ENCODE measurements at regions not wholly inside any gene's neighbourhood (a gene's known extent, or its start where the extent isn't known, plus 50 kb on each side); places are given as distances from the start of the nearest gene placed in this dataset.
"Not testable (repeated sequence)": the region's sequence is repeated elsewhere in the genome, so short reads cannot be mapped to it uniquely, and the experiment has no call there.

DNA sequence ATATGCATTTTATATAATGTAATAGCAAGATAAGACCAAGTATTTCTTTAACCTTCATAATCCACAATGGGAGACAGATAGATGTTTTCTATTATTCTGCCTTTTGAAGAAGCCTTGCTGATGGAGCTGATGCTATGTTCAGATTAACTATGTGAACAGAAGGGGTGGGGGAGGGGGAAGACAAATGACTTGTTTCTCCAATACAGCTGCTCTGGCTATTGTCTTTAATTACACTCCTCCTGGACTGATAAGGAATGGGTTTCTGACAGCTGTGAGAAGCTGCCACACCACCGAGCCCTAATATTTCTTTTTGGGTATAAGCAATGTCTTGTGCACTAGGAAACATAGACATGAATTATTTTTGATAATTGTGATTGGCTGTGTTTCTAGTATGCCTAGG lies 62.0 kb downstream of the CAVIN4 start:
- DNase-seq (ENCODE audit: extremely low spot score) = no peak
- ChIA-PET POLR2A (no interaction called here), CTCF (no interaction called here)
- TF ChIP-seq FOXM1 (IDR thresholded peaks at IDR 0.05; ENCODE audit: borderline replicate concordance) (no peak), ARNT (IDR thresholded peaks at IDR 0.05) (no peak), BHLHE40 (IDR thresholded peaks at IDR 0.05; ENCODE audit: borderline replicate concordance) (no peak), SP1 (IDR thresholded peaks at IDR 0.05) (no peak), L3MBTL2 (conservative IDR thresholded peaks at IDR 0.05) (no peak), HDGF (IDR thresholded peaks at IDR 0.05; ENCODE audit: borderline replicate concordance) (no peak), FOXA1 (IDR thresholded peaks at IDR 0.05) (no peak), ZNF384 (IDR thresholded peaks at IDR 0.05) (no peak), ELF4 (IDR thresholded peaks at IDR 0.05) (no peak), SUZ12 (IDR thresholded peaks at IDR 0.05) (no peak), TARDBP (IDR thresholded peaks at IDR 0.05) (no peak), LEF1 (IDR thresholded peaks at IDR 0.05; ENCODE audit: borderline replicate concordance) (no peak), FOXK2 (IDR thresholded peaks at IDR 0.05) (no peak), NFRKB (IDR thresholded peaks at IDR 0.05) (no peak), CTBP1 (IDR thresholded peaks at IDR 0.05; ENCODE audit: borderline replicate concordance) (no peak)
- TF ChIP-seq, protein P1, sequence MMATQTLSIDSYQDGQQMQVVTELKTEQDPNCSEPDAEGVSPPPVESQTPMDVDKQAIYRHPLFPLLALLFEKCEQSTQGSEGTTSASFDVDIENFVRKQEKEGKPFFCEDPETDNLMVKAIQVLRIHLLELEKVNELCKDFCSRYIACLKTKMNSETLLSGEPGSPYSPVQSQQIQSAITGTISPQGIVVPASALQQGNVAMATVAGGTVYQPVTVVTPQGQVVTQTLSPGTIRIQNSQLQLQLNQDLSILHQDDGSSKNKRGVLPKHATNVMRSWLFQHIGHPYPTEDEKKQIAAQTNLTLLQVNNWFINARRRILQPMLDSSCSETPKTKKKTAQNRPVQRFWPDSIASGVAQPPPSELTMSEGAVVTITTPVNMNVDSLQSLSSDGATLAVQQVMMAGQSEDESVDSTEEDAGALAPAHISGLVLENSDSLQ (IDR thresholded peaks at IDR 0.05) = no peak

GRCh38 chr9:100640447-100641050 lies 62.7 kb downstream of the CAVIN4 start:
- CTCF ChIA-PET = no interaction called here
- POLR2A ChIA-PET = no interaction called here
- TF ChIP-seq FOXK2 (IDR thresholded peaks at IDR 0.05) (no peak), L3MBTL2 (conservative IDR thresholded peaks at IDR 0.05) (no peak), SUZ12 (IDR thresholded peaks at IDR 0.05) (no peak), TARDBP (IDR thresholded peaks at IDR 0.05) (no peak), BHLHE40 (IDR thresholded peaks at IDR 0.05; ENCODE audit: borderline replicate concordance) (no peak), HDGF (IDR thresholded peaks at IDR 0.05; ENCODE audit: borderline replicate concordance) (no peak), NFRKB (IDR thresholded peaks at IDR 0.05) (no peak), ELF4 (IDR thresholded peaks at IDR 0.05) (no peak), FOXA1 (IDR thresholded peaks at IDR 0.05) (no peak), ZNF384 (IDR thresholded peaks at IDR 0.05) (no peak), CTBP1 (IDR thresholded peaks at IDR 0.05; ENCODE audit: borderline replicate concordance) (no peak), LEF1 (IDR thresholded peaks at IDR 0.05; ENCODE audit: borderline replicate concordance) (no peak), ARNT (IDR thresholded peaks at IDR 0.05) (no peak), FOXM1 (IDR thresholded peaks at IDR 0.05; ENCODE audit: borderline replicate concordance) (no peak), SP1 (IDR thresholded peaks at IDR 0.05) (no peak)
- TF ChIP-seq, protein P1 (IDR thresholded peaks at IDR 0.05) = no peak
- DNase-seq (ENCODE audit: extremely low spot score) = no peak

DNA sequence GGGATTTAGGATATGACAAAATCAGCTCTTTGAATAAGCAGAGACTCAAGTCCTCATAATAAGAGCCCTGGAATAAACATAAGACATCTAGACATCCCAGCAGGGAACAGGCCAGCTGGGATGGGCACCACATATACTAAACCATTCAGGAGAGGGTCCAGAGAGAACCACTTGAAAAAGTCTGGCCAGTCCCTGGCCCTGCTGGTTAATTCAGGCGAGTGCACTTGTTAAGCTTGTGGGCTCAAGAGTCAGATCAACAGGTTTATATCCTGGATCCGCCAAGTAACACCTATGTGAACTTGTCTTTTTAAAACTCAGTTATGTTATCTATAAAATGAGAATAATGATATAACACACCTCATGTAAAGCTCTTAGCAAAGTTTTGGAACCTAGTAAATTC lies 63.3 kb downstream of the CAVIN4 start:
- no peak for TF ChIP-seq FOXA1 (IDR thresholded peaks at IDR 0.05)
- no peak for TF ChIP-seq NFRKB (IDR thresholded peaks at IDR 0.05)
- TF ChIP-seq ARNT (IDR thresholded peaks at IDR 0.05) = no peak
- TF ChIP-seq FOXM1 (IDR thresholded peaks at IDR 0.05; ENCODE audit: borderline replicate concordance) = no peak
- TF ChIP-seq CTBP1 (IDR thresholded peaks at IDR 0.05; ENCODE audit: borderline replicate concordance) = no peak
- TF ChIP-seq, protein P1 (IDR thresholded peaks at IDR 0.05) = no peak
- CTCF ChIA-PET = no interaction called here
- POLR2A ChIA-PET = no interaction called here
- no peak for DNase-seq (ENCODE audit: extremely low spot score)

GRCh38 chr9:100652850-100653249 lies 75.0 kb downstream of the CAVIN4 start:
- POLR2A ChIA-PET = no interaction called here
- CTCF ChIA-PET = no interaction called here
- TF ChIP-seq LEF1 (IDR thresholded peaks at IDR 0.05; ENCODE audit: borderline replicate concordance) = no peak
- no peak for TF ChIP-seq BHLHE40 (IDR thresholded peaks at IDR 0.05; ENCODE audit: borderline replicate concordance)
- TF ChIP-seq NFRKB (IDR thresholded peaks at IDR 0.05) = no peak
- TF ChIP-seq, protein P1 (IDR thresholded peaks at IDR 0.05) = no peak
- no peak for TF ChIP-seq ARNT (IDR thresholded peaks at IDR 0.05)
- TF ChIP-seq SP1 (IDR thresholded peaks at IDR 0.05) = no peak
- no peak for TF ChIP-seq ZNF384 (IDR thresholded peaks at IDR 0.05)
- TF ChIP-seq FOXM1 (IDR thresholded peaks at IDR 0.05; ENCODE audit: borderline replicate concordance) = no peak
- TF ChIP-seq FOXK2 (IDR thresholded peaks at IDR 0.05) = no peak
- TF ChIP-seq HDGF (IDR thresholded peaks at IDR 0.05; ENCODE audit: borderline replicate concordance) = no peak
- no peak for TF ChIP-seq SUZ12 (IDR thresholded peaks at IDR 0.05)
- no peak for TF ChIP-seq L3MBTL2 (conservative IDR thresholded peaks at IDR 0.05)
- TF ChIP-seq FOXA1 (IDR thresholded peaks at IDR 0.05) = no peak
- no peak for TF ChIP-seq ELF4 (IDR thresholded peaks at IDR 0.05)
- no peak for TF ChIP-seq CTBP1 (IDR thresholded peaks at IDR 0.05; ENCODE audit: borderline replicate concordance)
- no peak for DNase-seq (ENCODE audit: extremely low spot score)

- no peak for TF ChIP-seq L3MBTL2 (conservative IDR thresholded peaks at IDR 0.05)
- TF ChIP-seq ARNT (IDR thresholded peaks at IDR 0.05) = no peak
- no peak for TF ChIP-seq HDGF (IDR thresholded peaks at IDR 0.05; ENCODE audit: borderline replicate concordance)
- no peak for TF ChIP-seq FOXM1 (IDR thresholded peaks at IDR 0.05; ENCODE audit: borderline replicate concordance)
- no peak for TF ChIP-seq TARDBP (IDR thresholded peaks at IDR 0.05)
- no peak for TF ChIP-seq LEF1 (IDR thresholded peaks at IDR 0.05; ENCODE audit: borderline replicate concordance)
- no peak for TF ChIP-seq NFRKB (IDR thresholded peaks at IDR 0.05)
- TF ChIP-seq BHLHE40 (IDR thresholded peaks at IDR 0.05; ENCODE audit: borderline replicate concordance) = no peak
- DNase-seq (ENCODE audit: extremely low spot score) = no peak
- CTCF ChIA-PET = no interaction called here
- POLR2A ChIA-PET = no interaction called here
These were observed 75.9 kb downstream of the CAVIN4 start for GRCh38 chr9:100653643-100654334.

DNA sequence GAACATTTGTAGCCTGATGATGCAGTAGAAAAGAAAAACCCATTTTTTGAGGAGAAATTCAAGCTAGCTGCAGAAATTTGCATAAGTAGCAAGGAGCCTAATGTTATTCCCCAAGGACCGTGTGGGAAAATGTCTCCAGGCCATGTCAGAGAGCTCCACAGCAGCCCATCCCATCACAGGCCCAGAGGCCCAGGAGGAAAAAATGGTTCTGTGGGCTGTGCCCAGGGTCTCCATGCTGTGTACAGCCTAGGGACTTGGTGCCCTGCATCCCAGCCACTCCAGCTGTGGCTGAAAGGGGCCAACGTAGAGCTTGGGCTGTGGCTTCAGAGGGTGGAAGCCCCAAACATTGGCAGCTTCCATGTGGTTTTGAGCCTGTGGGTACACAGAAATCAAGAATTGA lies 79.0 kb downstream of the CAVIN4 start:
- POLR2A ChIA-PET; CTCF ChIA-PET; DNase-seq (ENCODE audit: extremely low spot score): not testable (repeated sequence)
